AG09319 (cell line): ENCODE measurements at regions not wholly inside any gene's neighbourhood (a gene's known extent, or its start where the extent isn't known, plus 50 kb on each side); places are given as distances from the start of the nearest gene placed in this dataset.

ENCODE experiments used
- DNase-seq: peaks from one replicate; pipeline ENCODE4 v3.0.0-alpha.2; 2010; ENCODE audit warnings: low read depth; ENCODE audit errors: extremely low read depth
- CTCF ChIP-seq: IDR thresholded peaks from 2 replicates; pipeline ENCODE4 v1.5.1; 2011; ENCODE audit warnings: low read depth, mild to moderate bottlenecking, inconsistent platforms, low read length, moderate library complexity

GRCh38 chr5:90134892-90135291 lies 274.7 kb downstream of the CETN3 start:
- no peak for TF ChIP-seq CTCF
- DNase-seq = no peak

GRCh38 chr5:90134381-90134780 lies 275.2 kb downstream of the CETN3 start:
- DNase-seq = no peak
- TF ChIP-seq CTCF = no peak

GRCh38 chr5:90133941-90134340 lies 275.6 kb downstream of the CETN3 start:
- TF ChIP-seq CTCF = no peak
- DNase-seq = no peak

GRCh38 chr5:90131383-90132133 lies 278.0 kb downstream of the CETN3 start:
- no peak for DNase-seq
- TF ChIP-seq CTCF = no peak

- no peak for TF ChIP-seq CTCF
Measured at GRCh38 chr5:90128551-90128950, 281.0 kb downstream of the CETN3 start.

GRCh38 chr5:90119531-90119971 lies 290.0 kb downstream of the CETN3 start:
- no peak for TF ChIP-seq CTCF
- no peak for DNase-seq

More at GRCh38 chr5:90128551-90128950, 281.0 kb downstream of the CETN3 start:
- DNase-seq = no peak

GRCh38 chr5:90117005-90117404 lies 292.6 kb downstream of the CETN3 start:
- TF ChIP-seq CTCF = no peak
- no peak for DNase-seq
